ENCODE measurements at regions not wholly inside any gene's neighbourhood (a gene's known extent, or its start where the extent isn't known, plus 50 kb on each side); places are given as distances from the start of the nearest gene placed in this dataset.

GRCh38 chrX:150308041-150308440 is 55.1 kb upstream of the MAMLD1 start:
- no peak for TF ChIP-seq POLR2A (IDR thresholded peaks at IDR 0.05)
- TF ChIP-seq, protein P1, sequence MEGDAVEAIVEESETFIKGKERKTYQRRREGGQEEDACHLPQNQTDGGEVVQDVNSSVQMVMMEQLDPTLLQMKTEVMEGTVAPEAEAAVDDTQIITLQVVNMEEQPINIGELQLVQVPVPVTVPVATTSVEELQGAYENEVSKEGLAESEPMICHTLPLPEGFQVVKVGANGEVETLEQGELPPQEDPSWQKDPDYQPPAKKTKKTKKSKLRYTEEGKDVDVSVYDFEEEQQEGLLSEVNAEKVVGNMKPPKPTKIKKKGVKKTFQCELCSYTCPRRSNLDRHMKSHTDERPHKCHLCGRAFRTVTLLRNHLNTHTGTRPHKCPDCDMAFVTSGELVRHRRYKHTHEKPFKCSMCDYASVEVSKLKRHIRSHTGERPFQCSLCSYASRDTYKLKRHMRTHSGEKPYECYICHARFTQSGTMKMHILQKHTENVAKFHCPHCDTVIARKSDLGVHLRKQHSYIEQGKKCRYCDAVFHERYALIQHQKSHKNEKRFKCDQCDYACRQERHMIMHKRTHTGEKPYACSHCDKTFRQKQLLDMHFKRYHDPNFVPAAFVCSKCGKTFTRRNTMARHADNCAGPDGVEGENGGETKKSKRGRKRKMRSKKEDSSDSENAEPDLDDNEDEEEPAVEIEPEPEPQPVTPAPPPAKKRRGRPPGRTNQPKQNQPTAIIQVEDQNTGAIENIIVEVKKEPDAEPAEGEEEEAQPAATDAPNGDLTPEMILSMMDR (IDR thresholded peaks at IDR 0.05 in 4 of 5, conservative IDR thresholded peaks at IDR 0.05 in 1 of 5), result no peak

All from gastrocnemius medialis (tissue), 4 donors.